ENCODE measurements at regions not wholly inside any gene's neighbourhood (a gene's known extent, or its start where the extent isn't known, plus 50 kb on each side); places are given as distances from the start of the nearest gene placed in this dataset.

DNA sequence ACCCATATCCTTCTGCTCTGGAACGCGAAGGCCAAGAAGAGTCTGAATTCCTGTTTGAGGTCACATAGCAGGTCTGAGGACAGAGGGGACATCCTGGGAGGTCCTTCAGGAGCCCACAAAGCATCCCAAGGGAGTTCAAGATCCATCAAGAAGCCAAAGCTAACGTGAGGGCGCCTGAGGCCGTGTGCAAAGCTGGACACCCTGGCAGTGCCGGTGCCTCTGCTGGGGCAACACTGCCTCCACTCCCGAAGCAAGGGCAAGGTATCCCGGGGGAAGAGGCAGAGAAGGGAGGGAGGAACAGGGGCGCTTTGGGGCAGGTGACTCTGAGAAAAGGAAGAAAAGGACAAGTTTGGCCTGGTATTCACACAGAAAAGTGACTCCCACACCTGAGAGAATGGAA is 50.3 kb upstream of the CDON start:
- TF ChIP-seq, protein P1, sequence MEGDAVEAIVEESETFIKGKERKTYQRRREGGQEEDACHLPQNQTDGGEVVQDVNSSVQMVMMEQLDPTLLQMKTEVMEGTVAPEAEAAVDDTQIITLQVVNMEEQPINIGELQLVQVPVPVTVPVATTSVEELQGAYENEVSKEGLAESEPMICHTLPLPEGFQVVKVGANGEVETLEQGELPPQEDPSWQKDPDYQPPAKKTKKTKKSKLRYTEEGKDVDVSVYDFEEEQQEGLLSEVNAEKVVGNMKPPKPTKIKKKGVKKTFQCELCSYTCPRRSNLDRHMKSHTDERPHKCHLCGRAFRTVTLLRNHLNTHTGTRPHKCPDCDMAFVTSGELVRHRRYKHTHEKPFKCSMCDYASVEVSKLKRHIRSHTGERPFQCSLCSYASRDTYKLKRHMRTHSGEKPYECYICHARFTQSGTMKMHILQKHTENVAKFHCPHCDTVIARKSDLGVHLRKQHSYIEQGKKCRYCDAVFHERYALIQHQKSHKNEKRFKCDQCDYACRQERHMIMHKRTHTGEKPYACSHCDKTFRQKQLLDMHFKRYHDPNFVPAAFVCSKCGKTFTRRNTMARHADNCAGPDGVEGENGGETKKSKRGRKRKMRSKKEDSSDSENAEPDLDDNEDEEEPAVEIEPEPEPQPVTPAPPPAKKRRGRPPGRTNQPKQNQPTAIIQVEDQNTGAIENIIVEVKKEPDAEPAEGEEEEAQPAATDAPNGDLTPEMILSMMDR (conservative IDR thresholded peaks at IDR 0.05; ENCODE audit: low read depth, low read length): no peak
- TF ChIP-seq EZH2 (IDR thresholded peaks at IDR 0.05; ENCODE audit: borderline replicate concordance, low read depth, low read length, poor library complexity, severe bottlenecking): no peak

Measured in A673 (cell line).